ENCODE measurements at regions not wholly inside any gene's neighbourhood (a gene's known extent, or its start where the extent isn't known, plus 50 kb on each side); places are given as distances from the start of the nearest gene placed in this dataset.

- H4K20me1 ChIP-seq (ENCODE audit: insufficient read depth, low read length, poor library complexity, severe bottlenecking), result no peaks in the 10 kb centered on the region
- no peaks in the 10 kb centered on the region for H3K4me1 ChIP-seq (ENCODE audit: insufficient read depth, low read length, poor library complexity, severe bottlenecking)
- H3K4me3 ChIP-seq (ENCODE audit: low read length, poor library complexity, severe bottlenecking), result no peak overlapping the region
- no peaks in the 10 kb centered on the region for H3K27me3 ChIP-seq (ENCODE audit: insufficient read depth, low read length, poor library complexity, severe bottlenecking)
- H3F3A ChIP-seq (ENCODE audit: low read depth), result no peaks in the 10 kb centered on the region
- H3K79me2 ChIP-seq (ENCODE audit: insufficient read depth, low read length), result no peaks in the 10 kb centered on the region
- no peak overlapping the region for H3K4me2 ChIP-seq (ENCODE audit: low read depth, low read length, poor library complexity, severe bottlenecking)
- no peaks in the 10 kb centered on the region for H3K36me3 ChIP-seq (ENCODE audit: insufficient read depth, low read length)
- TF ChIP-seq CTCF (conservative IDR thresholded peaks at IDR 0.05; ENCODE audit: low read length) (no peak), EZH2phosphoT487 (IDR thresholded peaks at IDR 0.05; ENCODE audit: borderline replicate concordance) (no peak)
- H3K9me3 ChIP-seq (ENCODE audit: insufficient read depth, low read depth, low read length), result no peaks in the 10 kb centered on the region; the same call in 1 of the 2 replicates
- no peak overlapping the region for H3K9ac ChIP-seq (ENCODE audit: low read depth, low read length, poor library complexity, severe bottlenecking)
- no peak overlapping the region for H2AFZ ChIP-seq (ENCODE audit: low read length)
- H3K9me2 ChIP-seq (replicated peaks; ENCODE audit: low read depth, low read length), result no peaks in the 10 kb centered on the region
Measured at GRCh38 chr10:83657487-83657886, 481.8 kb upstream of the GHITM start.

GRCh38 chr10:83663918-83664317 is 475.4 kb upstream of the GHITM start:
- H3K4me1 ChIP-seq (ENCODE audit: insufficient read depth, low read length, poor library complexity, severe bottlenecking), result no peaks in the 10 kb centered on the region
- H4K20me1 ChIP-seq (ENCODE audit: insufficient read depth, low read length, poor library complexity, severe bottlenecking), result no peaks in the 10 kb centered on the region
- no peak overlapping the region for H2AFZ ChIP-seq (ENCODE audit: low read length)
- no peak overlapping the region for H3K4me2 ChIP-seq (ENCODE audit: low read depth, low read length, poor library complexity, severe bottlenecking)
- TF ChIP-seq CTCF (conservative IDR thresholded peaks at IDR 0.05; ENCODE audit: low read length) (no peak), EZH2phosphoT487 (IDR thresholded peaks at IDR 0.05; ENCODE audit: borderline replicate concordance) (no peak)
- H3K79me2 ChIP-seq (ENCODE audit: insufficient read depth, low read length), result no peaks in the 10 kb centered on the region
- H3K9me3 ChIP-seq (ENCODE audit: insufficient read depth, low read depth, low read length), result no peaks in the 10 kb centered on the region
- no peaks in the 10 kb centered on the region for H3K36me3 ChIP-seq (ENCODE audit: insufficient read depth, low read length)
- no peaks in the 10 kb centered on the region for H3K27me3 ChIP-seq (ENCODE audit: insufficient read depth, low read length, poor library complexity, severe bottlenecking)
- no peaks in the 10 kb centered on the region for H3K9me2 ChIP-seq (replicated peaks; ENCODE audit: low read depth, low read length)
- no peak overlapping the region for H3K4me3 ChIP-seq (ENCODE audit: low read length, poor library complexity, severe bottlenecking)
- H3F3A ChIP-seq (ENCODE audit: low read depth), result no peaks in the 10 kb centered on the region
- H3K9ac ChIP-seq (ENCODE audit: low read depth, low read length, poor library complexity, severe bottlenecking), result no peak overlapping the region

GRCh38 chr10:83666762-83667161 is 472.5 kb upstream of the GHITM start:
- no peak overlapping the region for H3K9ac ChIP-seq (ENCODE audit: low read depth, low read length, poor library complexity, severe bottlenecking)
- no peaks in the 10 kb centered on the region for H3K4me1 ChIP-seq (ENCODE audit: insufficient read depth, low read length, poor library complexity, severe bottlenecking)
- TF ChIP-seq EZH2phosphoT487 (IDR thresholded peaks at IDR 0.05; ENCODE audit: borderline replicate concordance) (no peak), CTCF (conservative IDR thresholded peaks at IDR 0.05; ENCODE audit: low read length) (no peak)
- H3K27me3 ChIP-seq (ENCODE audit: insufficient read depth, low read length, poor library complexity, severe bottlenecking), result no peaks in the 10 kb centered on the region
- H2AFZ ChIP-seq (ENCODE audit: low read length), result no peak overlapping the region
- H3K4me2 ChIP-seq (ENCODE audit: low read depth, low read length, poor library complexity, severe bottlenecking), result no peak overlapping the region
- H3K36me3 ChIP-seq (ENCODE audit: insufficient read depth, low read length), result no peaks in the 10 kb centered on the region
- H3K4me3 ChIP-seq (ENCODE audit: low read length, poor library complexity, severe bottlenecking), result no peak overlapping the region
- H3K9me2 ChIP-seq (replicated peaks; ENCODE audit: low read depth, low read length), result no peaks in the 10 kb centered on the region
- H3K9me3 ChIP-seq (ENCODE audit: insufficient read depth, low read depth, low read length), result no peaks in the 10 kb centered on the region
- H3F3A ChIP-seq (ENCODE audit: low read depth), result no peaks in the 10 kb centered on the region
- no peaks in the 10 kb centered on the region for H4K20me1 ChIP-seq (ENCODE audit: insufficient read depth, low read length, poor library complexity, severe bottlenecking)
- no peaks in the 10 kb centered on the region for H3K79me2 ChIP-seq (ENCODE audit: insufficient read depth, low read length)

Data from Loucy (cell line).